ENCODE measurements at regions not wholly inside any gene's neighbourhood (a gene's known extent, or its start where the extent isn't known, plus 50 kb on each side); places are given as distances from the start of the nearest gene placed in this dataset.

DNA sequence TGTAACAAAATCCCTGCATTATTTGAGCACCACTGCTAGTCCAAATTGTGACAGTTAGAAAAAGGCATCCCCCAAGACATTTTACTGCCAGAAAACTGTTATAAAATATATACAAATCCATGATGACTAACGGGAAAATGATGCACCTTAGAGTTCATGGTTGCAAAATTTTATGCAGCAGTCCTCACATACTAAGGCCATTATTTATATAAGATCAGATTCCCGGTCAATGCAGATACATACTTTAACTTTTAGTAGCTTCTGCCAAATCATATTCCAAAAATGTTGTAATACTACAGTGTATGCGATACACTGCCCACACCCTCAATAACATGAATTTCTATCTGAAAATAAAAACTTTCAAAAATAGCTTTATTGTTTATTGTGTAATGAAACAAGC, 239.9 kb upstream of the ZNF32 start:
- no peak for DNase-seq

DNA sequence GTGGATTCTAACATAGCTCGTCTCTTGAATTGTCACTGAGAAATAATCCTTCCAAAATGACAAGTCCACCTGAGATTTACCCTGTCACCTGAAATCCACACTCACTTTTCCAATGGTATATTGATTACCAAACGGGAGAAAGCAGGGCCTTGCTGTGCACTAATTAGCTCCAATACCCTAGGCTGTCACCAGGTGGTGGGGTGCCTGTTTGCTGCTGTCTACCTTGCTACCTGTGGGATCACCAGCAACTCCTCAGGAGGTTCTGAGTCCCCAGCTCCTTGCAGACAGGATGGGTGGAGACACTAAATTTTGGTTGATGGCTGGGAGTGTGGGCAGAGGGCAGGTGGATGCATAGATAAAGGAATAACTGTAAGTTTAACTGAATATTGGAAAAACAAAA, 237.2 kb upstream of the ZNF32 start:
- DNase-seq = no peak

DNA sequence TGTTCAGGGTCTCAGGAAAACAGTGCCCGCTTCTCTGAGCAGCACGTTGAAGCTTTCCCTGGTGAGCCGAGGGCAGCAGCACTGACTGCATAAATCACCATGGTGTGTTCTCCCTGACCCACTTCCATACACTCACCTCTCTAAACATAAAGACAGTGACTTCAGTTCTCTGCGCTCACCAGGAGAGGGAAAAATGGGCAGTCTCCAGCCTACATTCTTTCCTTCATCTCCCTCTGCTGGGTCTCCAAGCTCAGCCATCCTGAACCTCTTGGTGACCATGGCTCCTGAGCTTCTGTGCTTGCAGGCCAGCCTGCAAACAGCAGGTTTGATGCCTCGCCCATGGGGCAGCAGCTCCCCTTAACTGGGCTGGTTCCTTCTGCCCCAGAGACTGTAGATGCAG, 236.6 kb upstream of the ZNF32 start:
- no peak for DNase-seq

DNA sequence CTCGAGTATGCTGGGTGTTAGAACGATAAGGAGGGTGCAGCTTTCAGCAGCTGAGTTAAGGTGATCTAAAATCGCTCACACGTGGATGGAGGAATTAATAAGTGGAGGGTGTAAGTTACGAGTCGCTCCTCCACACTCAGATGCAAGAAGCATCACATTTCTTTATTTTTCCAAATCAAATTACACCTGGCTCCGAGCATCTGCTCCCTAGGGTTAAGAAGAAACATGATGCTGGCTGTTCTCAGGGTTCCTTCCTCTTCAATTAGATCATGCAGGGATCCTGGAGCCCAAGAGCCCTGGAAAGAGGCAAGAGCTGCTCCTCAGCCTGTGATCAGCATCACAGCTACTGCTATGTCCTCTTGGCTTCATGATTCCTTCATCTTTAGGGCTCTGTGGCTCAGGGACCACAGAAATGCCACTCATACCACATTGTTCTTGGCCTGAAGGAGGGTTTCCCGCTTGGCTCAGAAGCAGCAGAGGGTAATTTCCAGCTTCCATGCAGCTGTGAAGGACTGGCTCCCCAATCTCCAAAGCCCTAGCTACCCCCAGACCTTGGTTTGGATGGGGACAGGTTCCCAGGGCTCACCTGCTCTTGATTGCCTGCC, 235.9 kb upstream of the ZNF32 start:
- no peak for DNase-seq

DNA sequence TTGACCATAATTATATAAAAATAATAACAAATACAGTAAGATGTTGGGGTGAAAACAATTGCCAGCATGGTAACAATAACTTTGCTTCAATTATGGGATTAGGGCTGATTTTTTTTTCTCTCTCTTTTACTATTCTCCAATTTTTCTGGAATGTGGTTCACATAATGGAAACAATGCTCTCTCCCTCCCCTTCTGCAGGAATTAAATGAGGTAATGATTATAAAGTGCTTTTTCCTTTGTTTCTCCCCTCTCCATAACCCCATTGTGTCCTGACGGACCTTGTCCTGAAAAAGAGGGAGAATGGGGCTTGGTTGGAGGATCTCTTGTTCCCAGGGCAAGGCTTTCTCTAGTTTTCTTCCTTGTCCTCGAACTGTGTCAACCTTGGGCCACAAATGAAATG, 234.0 kb upstream of the ZNF32 start:
- DNase-seq = no peak

DNA sequence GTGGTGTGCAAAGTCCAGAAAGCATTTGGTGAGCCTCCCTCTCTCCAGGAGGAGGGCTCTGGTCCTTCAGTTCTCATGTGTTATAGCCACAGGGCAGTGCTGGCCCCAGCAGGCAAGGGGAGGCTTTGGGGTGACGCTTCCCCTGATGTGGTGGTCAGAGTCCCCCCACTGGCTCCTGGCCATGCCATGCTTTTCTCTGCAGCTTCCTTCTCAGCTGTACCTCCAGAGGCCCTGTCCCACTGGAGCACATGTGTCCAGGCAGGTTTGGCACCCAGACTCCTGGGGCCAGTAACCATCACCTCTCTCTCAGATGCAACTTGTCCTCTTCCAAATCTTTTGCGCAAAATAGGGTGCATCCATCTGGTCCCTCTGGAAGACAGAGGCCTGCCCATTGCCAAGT, 233.0 kb upstream of the ZNF32 start:
- no peak for DNase-seq

DNA sequence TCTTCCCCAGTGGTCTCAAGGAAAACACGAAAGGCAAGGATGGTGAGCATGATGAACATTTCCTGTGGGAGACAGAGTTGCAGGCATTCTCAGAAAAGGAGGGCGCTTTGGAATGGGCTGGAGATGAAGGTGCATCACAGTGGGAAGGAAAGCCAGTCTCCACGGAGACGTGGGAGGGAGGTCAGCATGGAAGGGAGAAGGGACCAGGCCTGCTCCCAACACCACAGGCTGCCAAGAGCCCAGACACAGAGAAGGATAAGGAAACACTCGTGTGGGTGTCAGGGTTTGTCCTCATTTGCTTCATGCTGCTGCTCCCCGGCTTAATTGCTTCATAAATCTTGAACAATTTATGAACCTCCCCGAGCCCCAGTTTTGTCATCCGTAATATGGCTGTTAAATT, 231.5 kb upstream of the ZNF32 start:
- no peak for DNase-seq

DNA sequence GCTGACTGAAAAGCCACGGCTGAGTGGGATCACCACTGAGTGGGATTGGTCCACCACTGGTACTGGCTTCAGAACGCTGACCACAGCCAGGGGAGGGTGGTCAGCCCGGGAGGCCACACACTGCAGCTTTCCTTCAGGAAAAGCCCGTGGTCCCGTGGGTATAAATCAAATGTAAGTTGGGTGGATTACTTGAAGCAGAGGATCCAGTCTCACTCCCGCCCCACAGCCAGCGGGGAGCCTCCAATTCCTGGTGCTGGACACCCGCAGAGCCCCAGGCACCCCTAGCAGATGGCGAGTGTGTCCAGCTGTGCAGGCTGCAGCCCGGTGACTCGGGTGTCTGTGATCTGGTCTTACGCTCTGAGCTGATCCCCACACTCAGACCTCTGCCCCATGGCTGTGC, 231.1 kb upstream of the ZNF32 start:
- DNase-seq = no peak

DNA sequence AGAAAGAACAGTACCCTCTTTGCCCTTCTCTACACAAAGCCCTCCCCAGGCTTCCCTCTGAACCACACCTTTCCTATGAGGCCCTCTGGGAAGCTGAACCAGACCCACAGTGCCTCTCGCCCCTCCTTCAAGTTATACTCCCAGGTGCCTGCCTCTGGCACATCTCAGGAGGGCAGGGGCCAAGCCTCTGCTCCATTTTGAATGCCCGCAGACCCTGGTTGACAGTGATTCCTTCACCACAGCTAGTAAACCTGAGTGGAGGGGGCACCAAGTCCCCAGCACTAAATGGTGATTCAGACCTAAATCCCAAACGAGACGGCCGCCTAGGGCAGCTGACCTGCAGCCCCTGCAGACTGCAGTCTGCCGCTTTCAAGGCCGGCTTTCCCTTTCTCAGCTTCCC, 230.5 kb upstream of the ZNF32 start:
- no peak for DNase-seq

DNA sequence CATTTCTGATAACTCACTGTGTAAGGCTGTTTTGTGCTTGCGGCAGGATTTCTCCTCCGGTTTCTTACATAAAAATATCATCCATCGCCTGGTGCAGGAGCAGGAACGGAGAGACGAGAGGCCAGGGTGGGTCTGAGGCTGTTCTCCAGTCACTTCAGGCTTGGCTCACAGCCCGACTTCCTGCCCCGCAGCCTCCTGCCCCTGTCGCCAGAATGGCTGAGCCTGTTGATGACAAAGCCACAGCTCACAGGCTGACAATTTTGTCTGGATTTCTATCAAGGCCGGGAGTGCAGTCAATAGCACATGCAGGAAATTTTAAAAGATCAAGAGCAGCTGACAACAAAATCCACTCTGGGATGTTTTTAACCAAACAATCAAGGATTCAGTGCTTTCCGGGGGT, 229.7 kb upstream of the ZNF32 start:
- DNase-seq = no peak

DNA sequence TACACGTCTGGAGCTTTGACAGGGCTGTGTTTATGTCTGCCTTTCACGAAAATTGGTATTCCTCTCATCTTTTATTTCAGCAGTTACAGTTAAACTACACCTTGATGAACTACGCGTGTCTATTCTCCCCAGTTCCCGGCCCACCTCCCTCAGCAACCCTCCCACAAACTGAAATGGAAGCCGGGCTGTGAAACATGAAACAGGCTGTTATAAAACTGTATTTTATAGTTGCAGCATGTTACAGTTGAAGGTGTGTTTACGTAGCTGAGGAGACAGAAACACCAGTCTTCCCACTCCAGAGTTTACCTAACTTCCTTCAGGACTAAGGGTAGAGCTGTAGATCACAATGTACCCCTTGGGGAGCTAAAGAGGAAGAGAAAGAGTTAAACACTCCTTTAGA, 228.3 kb upstream of the ZNF32 start:
- DNase-seq = no peak

DNA sequence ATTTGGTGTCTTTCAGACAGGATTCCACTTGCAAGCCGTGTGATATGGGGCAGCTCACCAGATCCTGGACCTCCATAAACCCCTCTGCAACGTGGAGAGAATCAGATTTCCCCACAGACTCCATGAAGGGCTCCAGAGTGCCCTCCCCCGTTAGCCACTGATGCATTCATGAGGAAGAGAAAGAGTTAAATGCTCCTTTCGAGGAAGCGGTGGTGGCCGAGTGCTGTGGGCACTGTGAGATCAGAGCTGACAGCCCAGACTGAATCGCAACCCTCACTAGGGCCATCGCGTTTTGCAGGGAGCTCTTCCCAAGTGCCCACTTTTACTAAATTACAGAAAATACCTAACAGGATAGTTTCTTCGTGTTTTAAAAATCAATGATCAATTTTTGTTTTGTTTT, 226.3 kb upstream of the ZNF32 start:
- DNase-seq = no peak

DNA sequence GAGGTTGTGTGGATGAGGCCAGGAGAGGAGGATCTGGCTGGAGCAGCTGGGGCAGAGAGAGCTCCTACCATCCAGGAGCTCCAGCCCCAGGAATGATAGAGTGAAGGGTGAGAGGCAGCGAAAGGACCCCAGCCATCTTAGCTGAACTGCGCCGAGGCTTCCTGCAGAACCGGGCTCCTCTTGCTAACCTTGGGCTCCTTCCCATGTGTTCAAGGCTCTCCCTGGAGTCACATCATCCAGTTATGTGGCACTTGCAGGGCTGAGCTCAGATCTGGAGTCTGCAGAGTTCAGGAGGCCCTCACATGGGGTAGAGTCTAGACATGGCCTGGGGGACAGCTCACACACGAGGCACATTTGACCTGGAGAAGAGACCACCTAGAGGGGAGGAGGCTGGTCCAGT, 225.0 kb upstream of the ZNF32 start:
- DNase-seq = no peak

DNA sequence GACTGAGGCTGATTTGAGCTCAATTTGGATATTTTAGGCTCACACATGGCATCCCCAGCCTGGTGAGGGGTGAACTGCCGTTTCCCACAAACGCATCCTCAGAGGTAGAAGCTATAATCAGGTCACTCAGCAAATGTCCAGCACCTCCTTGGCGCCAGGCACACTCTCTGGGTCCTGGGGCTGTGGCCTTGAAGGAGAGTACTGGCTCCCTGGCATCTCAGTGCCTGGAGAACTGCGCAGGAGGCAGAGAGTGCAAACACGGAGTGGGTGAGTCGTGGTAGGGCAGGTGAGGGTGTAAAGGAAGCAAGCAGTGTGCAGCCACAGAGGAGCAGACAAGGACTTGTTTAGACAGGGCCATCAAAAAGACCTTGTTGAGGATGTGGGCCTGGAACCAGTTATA, 224.0 kb upstream of the ZNF32 start:
- DNase-seq = no peak

DNA sequence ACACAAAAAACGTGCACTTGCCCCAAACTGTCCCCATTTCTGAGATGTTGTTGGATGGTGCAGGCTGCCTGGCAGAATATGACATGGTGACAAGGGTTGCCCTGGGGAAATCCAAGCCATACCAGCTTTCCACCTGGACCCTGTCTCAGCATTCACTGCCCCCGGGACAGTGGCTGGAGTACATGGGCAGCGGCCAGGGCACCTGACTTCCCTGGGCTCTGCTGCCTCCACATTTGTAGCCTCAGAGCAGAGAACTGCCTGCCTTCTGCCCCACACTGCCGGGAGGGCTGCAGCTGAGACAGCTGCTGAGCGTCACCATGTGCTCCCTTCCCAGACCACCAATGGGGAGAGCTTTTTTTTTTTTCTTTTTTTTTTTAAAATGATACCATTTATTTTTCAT, 222.9 kb upstream of the ZNF32 start:
- no peak for DNase-seq

DNA sequence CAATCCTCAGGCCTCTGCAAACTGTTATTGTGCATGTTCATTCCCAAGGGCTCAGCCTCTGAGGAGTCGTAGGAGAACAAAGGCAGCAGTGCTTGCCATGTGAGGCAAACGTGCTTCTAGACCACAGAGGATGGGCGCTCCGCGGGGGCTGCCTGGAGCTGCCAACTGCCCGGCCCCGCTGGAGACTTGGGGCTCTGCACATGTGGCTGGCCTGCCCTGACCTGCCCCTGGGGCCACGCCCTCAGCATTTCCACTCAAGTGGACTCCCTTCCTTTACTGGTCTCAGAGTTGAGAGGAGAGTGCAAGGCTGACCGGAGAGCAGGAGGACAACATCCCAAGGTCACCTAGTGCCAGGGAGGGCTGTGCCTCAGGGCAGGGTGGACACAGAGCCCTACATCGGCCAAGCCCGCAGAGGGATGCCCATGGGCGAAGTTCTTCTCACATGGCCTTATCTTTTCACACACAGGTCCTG, 222.3 kb upstream of the ZNF32 start:
- no peak for DNase-seq

DNA sequence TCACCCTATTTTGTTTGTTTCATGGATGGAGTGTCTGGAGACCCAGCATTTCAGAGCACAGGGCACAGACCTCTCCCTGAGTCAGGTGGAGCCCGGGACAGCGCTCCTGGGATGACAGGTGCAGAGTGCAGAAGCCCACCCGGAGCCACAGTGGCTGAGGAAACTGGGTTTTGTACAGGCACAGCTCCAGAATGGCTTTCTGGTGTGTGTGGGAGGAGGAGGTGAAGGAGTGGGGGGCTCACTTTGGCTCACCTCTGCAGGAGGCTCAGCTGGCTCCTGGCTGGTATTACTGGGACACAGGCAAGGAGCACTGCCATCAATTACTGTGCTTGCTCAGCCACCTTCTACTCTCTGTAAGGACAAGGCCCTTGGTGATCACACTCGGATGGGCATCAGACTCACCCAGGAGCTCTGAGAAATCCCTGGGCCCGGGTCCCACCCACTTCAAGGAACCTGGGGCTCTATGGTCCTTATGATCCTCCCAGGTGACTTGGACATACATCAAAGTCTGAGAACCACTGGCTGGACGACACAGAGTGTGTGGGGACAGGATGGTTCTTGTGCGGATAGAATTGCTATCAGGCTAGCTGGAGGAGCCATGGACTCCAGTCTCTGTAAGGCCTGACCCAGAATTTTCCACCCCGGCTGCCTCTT, 221.1 kb upstream of the ZNF32 start:
- DNase-seq = no peak

DNA sequence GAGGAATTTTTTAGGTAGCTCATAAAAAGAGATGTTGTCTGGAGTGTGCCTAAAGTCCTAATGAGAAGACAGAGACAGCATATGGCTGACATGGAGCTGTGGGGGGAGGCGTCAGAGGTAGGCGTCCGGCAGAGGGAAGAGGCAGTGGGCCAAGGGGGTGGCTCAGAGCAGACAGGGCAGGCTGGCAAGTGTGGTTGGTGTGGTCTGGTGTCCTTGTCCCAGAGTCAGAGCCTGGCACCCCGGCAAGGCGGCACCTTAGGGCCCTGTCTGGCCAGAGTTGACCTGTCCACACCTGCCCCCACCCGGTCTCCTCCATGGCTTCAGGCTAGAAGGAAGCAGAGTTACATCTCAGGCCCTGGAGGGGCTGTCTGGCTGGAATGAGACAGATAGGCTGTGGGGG, 220.3 kb upstream of the ZNF32 start:
- DNase-seq = no peak

DNA sequence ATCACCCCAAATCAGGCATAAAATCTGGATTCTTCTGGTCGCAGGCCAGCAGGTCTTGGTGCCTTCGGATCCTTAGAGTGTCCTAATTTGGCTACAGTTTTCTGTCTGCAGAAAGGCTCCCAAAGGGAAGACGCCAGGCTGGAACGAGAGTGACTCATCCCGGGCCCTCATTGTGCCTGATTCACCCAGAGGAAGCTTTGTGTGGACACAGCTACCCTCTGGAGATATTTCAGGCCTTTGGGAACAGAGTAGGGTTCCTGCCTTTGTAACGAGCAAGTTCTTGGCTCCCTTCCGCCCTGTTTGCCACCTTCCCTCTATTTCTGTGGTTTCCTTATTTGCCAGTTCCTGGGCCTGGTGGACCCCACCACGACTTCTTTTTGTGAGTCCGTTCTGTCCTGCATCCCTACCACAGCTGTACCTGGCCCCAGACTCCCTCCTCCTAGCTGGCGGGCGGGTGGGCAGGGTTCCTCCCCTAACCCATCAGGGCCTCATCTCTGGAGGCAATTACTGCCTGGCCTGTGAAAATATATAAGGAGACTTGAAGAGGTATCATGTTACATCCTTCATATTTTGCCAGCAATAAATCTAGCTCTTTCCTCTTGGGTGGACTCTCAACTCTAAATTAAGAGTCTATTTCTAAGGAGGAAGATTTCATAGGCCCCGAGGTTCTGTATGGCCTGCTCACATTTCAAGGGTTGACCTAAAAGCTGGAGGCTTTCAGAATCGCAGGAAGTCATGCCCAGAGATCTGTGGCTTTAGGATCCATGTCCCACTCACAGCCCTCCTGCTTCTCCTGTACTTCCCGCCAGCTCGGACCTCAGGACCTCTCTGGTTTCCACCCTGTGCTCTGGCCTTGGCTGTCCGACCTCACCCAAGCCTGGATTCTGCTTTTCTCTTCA, 219.2 kb upstream of the ZNF32 start:
- DNase-seq = no peak

DNA sequence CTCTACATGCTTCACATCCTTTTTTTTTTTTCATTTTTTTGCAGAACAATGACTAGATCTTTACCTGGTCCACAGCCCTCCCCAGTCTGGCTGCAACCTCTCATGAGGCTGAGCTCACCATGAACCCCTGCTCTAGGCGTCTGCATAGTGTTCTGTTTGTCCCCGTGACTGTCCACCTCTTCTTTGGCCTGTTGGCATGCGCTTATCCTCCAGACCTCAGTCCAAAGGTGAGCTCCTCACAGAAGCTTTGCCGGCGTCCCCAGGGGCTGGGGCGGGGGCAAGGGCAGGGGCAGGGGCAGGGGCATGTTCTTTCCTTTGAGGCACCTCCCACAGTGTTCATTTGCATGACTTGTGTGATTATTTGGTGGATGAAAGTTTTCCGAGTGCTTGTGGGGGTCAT, 218.4 kb upstream of the ZNF32 start:
- DNase-seq = no peak

DNA sequence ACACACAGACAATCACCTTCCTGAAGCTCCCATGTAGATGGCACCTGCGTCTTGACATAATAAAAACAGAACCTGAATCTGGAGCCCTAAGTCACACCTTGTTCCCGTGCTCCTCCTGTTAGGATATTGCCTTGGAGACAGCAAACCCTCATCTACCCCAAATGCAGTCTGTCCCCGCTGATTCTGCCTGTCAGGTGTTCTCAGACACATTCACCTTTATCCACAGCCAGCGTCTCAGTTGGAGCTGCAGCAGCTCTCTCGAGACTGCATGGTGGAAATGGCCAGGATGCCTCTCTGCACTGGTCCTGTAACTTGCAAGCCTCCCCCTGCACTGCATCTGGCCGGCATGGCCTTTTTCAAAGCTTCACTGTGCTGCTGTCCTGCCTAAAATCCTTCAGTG, 218.0 kb upstream of the ZNF32 start:
- no peak for DNase-seq

DNA sequence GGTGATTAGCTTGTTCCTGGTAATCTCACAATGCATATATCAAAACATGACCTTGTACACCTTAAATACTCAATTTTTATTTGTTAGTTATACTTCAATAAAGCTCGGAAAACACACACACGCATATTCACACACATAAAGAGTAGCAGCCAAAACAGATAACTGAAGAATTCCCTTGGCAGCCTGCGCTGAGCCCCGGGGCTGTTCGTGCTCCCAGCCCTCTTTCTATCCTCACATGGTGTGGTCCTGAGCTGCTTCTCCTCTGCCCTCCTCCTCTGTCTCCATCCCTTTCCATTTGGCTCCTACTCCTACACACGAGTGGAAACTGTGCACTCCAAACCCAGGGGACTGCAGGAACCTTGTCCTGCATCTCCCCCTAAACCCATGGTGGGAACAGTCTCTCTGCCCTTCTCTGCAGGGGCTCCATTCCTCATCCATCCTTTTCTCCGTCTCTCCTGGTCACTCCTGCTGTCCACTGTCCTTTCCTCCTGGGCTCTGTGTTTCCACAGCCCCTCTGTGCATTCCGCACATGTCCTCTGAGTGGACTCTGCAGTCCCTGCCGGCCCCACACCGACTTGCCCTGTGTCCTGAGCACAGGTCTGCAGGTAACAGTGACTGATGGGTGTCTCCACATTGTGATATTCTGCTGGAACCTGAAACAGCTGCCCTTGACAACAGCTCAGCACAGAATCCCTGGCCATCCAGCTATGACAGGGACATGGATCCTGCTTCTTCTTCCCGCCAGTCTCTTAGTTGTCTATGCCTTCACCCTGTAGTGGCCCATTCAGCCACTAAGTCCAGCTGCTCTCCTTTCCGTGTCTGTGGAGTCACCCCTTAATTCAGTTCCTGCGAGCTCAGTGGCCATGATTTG, 216.8 kb upstream of the ZNF32 start:
- no peak for DNase-seq

DNA sequence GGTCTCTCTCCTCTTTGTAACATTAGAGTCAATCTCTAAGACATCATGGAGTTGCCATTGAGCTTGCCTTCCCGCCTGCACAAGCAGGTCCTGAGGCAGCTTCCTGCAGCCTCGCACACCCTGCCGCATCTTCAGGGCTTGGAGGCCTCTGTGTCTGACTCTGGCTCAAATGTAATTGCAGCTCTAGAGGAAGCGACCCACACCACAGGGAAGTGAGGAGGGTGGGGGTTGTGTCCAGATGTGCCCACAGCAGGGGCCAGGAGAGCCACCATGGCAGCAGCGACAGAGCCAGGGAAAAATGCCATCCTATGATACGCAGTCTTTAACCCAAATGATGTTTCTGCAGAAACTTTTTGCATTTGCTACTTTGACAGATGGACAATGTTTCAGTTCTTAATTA, 216.0 kb upstream of the ZNF32 start:
- no peak for DNase-seq
